ENCODE measurements at regions not wholly inside any gene's neighbourhood (a gene's known extent, or its start where the extent isn't known, plus 50 kb on each side); places are given as distances from the start of the nearest gene placed in this dataset.
"Not testable (repeated sequence)": the region's sequence is repeated elsewhere in the genome, so short reads cannot be mapped to it uniquely, and the experiment has no call there.

DNA sequence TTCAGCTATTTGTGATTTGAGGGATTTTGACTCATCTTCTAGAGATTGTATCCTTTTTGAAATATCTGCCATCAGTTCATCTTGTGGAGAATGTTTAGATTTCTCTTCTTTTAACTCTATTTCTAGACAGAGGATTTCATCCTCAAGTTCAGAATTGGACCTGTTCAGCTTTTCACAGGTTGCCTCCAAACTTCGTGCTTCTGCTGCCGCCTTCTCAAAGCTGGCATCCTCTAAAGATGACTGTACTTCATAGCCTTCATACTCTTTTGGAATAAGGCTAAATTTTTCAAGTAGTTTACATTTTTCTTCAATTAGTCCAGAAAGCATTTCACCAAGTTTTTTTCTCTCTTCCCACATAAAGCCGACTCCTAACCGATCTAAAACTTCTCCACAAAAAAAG is 531.9 kb downstream of the STK39 start:
- WGBS, result 97% methylated on average over 4 of the region's 4 CpGs
- not testable (repeated sequence) for H3K9ac ChIP-seq (ENCODE audit: low read depth, low read length); H3K27me3 ChIP-seq (ENCODE audit: insufficient read depth, low read length); H3K9me3 ChIP-seq (ENCODE audit: insufficient read depth, low read depth, low read length); H3K36me3 ChIP-seq (ENCODE audit: insufficient read depth, low read length); H3K27ac ChIP-seq (ENCODE audit: low read depth, low read length); H3K4me3 ChIP-seq (ENCODE audit: low read length); H3K4me1 ChIP-seq (ENCODE audit: insufficient read depth, low read length)

- Histone ChIP-seq H3K36me3 (ENCODE audit: insufficient read depth, low read length) (no peaks in the 10 kb centered on the region), H3K27ac (ENCODE audit: low read depth, low read length) (no peak overlapping the region), H3K4me3 (ENCODE audit: low read length) (no peak overlapping the region), H3K9ac (ENCODE audit: low read depth, low read length) (no peak overlapping the region), H3K4me1 (ENCODE audit: insufficient read depth, low read length) (no peaks in the 10 kb centered on the region), H3K27me3 (ENCODE audit: insufficient read depth, low read length) (no peaks in the 10 kb centered on the region), H3K9me3 (ENCODE audit: insufficient read depth, low read depth, low read length) (no peaks in the 10 kb centered on the region)
- WGBS, result 96% methylated on average over 1 of the region's 1 CpG
Measured at GRCh38 chr2:167712275-167712674, 535.1 kb downstream of the STK39 start.

DNA sequence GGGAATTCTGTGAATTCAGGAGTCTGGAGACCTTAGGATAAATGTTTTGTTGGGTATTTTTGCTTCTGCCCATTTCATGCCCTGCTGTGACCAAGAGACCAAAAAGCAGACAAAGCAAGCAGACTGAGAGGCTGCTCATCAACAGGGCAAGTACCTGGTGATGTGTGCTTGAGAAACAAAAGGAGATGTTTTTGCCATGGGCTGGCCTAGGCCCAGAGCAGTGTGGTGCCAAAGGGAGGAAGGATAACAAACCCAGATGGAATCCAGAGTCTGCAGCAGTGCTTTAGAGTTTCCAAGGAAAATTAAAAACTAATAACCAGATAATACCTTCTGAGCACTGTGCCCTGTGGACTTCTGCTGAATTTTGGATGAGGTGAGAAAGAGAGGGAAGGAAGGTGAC is 538.4 kb downstream of the STK39 start:
- Histone ChIP-seq H3K27ac (ENCODE audit: low read depth, low read length) (no peak overlapping the region), H3K4me3 (ENCODE audit: low read length) (no peak overlapping the region), H3K4me1 (ENCODE audit: insufficient read depth, low read length) (no peaks in the 10 kb centered on the region), H3K9ac (ENCODE audit: low read depth, low read length) (no peak overlapping the region), H3K27me3 (ENCODE audit: insufficient read depth, low read length) (no peaks in the 10 kb centered on the region), H3K36me3 (ENCODE audit: insufficient read depth, low read length) (no peaks in the 10 kb centered on the region), H3K9me3 (ENCODE audit: insufficient read depth, low read depth, low read length) (no peaks in the 10 kb centered on the region)

GRCh38 chr2:167706800-167707199 is 540.6 kb downstream of the STK39 start:
- Histone ChIP-seq H3K4me1 (ENCODE audit: insufficient read depth, low read length) (no peaks in the 10 kb centered on the region), H3K36me3 (ENCODE audit: insufficient read depth, low read length) (no peaks in the 10 kb centered on the region), H3K4me3 (ENCODE audit: low read length) (no peak overlapping the region), H3K27ac (ENCODE audit: low read depth, low read length) (no peak overlapping the region), H3K9ac (ENCODE audit: low read depth, low read length) (no peak overlapping the region), H3K9me3 (ENCODE audit: insufficient read depth, low read depth, low read length) (no peaks in the 10 kb centered on the region), H3K27me3 (ENCODE audit: insufficient read depth, low read length) (no peaks in the 10 kb centered on the region)
- 50% methylated on average over 2 of the region's 2 CpGs for WGBS

- no peaks in the 10 kb centered on the region for H3K36me3 ChIP-seq (ENCODE audit: insufficient read depth, low read length)
- no peaks in the 10 kb centered on the region for H3K9me3 ChIP-seq (ENCODE audit: insufficient read depth, low read depth, low read length)
- peaks cover 9% of the 10 kb centered on the region; the same call in 1 of the 2 replicates for H3K4me1 ChIP-seq (ENCODE audit: insufficient read depth, low read length)
- H3K27me3 ChIP-seq (ENCODE audit: insufficient read depth, low read length), result no peaks in the 10 kb centered on the region
- H3K27ac ChIP-seq (ENCODE audit: low read depth, low read length), result no peak overlapping the region
- no peak overlapping the region for H3K4me3 ChIP-seq (ENCODE audit: low read length)
- 88% methylated on average over 3 of the region's 3 CpGs for WGBS
- H3K9ac ChIP-seq (ENCODE audit: low read depth, low read length), result no peak overlapping the region
Measured at GRCh38 chr2:167703441-167703840, 544.0 kb downstream of the STK39 start.

GRCh38 chr2:167702227-167702626 is 545.2 kb downstream of the STK39 start:
- H3K27ac ChIP-seq (ENCODE audit: low read depth, low read length), result no peak overlapping the region
- H3K9me3 ChIP-seq (ENCODE audit: insufficient read depth, low read depth, low read length), result no peaks in the 10 kb centered on the region
- no peaks in the 10 kb centered on the region for H3K27me3 ChIP-seq (ENCODE audit: insufficient read depth, low read length)
- H3K9ac ChIP-seq (ENCODE audit: low read depth, low read length), result no peak overlapping the region
- H3K4me1 ChIP-seq (ENCODE audit: insufficient read depth, low read length), result peaks cover 22% of the 10 kb centered on the region
- H3K4me3 ChIP-seq (ENCODE audit: low read length), result no peak overlapping the region
- H3K36me3 ChIP-seq (ENCODE audit: insufficient read depth, low read length), result no peaks in the 10 kb centered on the region
- WGBS, result 100% methylated on average over 1 of the region's 1 CpG

GRCh38 chr2:167701651-167702050 is 545.7 kb downstream of the STK39 start:
- WGBS, result 93% methylated on average over 3 of the region's 4 CpGs
- Histone ChIP-seq H3K4me3 (ENCODE audit: low read length) (no peak overlapping the region), H3K36me3 (ENCODE audit: insufficient read depth, low read length) (no peaks in the 10 kb centered on the region), H3K4me1 (ENCODE audit: insufficient read depth, low read length) (peaks cover 27% of the 10 kb centered on the region), H3K9ac (ENCODE audit: low read depth, low read length) (no peak overlapping the region), H3K27me3 (ENCODE audit: insufficient read depth, low read length) (no peaks in the 10 kb centered on the region), H3K27ac (ENCODE audit: low read depth, low read length) (no peak overlapping the region), H3K9me3 (ENCODE audit: insufficient read depth, low read depth, low read length) (no peaks in the 10 kb centered on the region)

GRCh38 chr2:167697948-167698347 is 549.4 kb downstream of the STK39 start:
- no peaks in the 10 kb centered on the region for H3K27me3 ChIP-seq (ENCODE audit: insufficient read depth, low read length)
- H3K36me3 ChIP-seq (ENCODE audit: insufficient read depth, low read length), result no peaks in the 10 kb centered on the region
- peaks cover 33% of the 10 kb centered on the region for H3K4me1 ChIP-seq (ENCODE audit: insufficient read depth, low read length)
- 70% methylated on average over 2 of the region's 2 CpGs for WGBS
- H3K9ac ChIP-seq (ENCODE audit: low read depth, low read length), result no peak overlapping the region
- peak overlapping the region; percentile 73 for H3K27ac ChIP-seq (ENCODE audit: low read depth, low read length)
- no peaks in the 10 kb centered on the region for H3K9me3 ChIP-seq (ENCODE audit: insufficient read depth, low read depth, low read length)
- H3K4me3 ChIP-seq (ENCODE audit: low read length), result 0 out of 2 replicates have a peak overlapping the region, but pooled peaks have one; percentile 12

- WGBS, result 48% methylated on average over 1 of the region's 1 CpG
- Histone ChIP-seq H3K9me3 (ENCODE audit: insufficient read depth, low read depth, low read length) (no peaks in the 10 kb centered on the region), H3K27ac (ENCODE audit: low read depth, low read length) (peak overlapping the region; percentile 73)
Measured at GRCh38 chr2:167697194-167697593, 550.2 kb downstream of the STK39 start.

GRCh38 chr2:167692936-167693335 is 554.5 kb downstream of the STK39 start:
- H3K4me1 ChIP-seq (ENCODE audit: insufficient read depth, low read length), result peaks cover 18% of the 10 kb centered on the region
- 90% methylated on average over 2 of the region's 2 CpGs for WGBS
- no peak overlapping the region for H3K9ac ChIP-seq (ENCODE audit: low read depth, low read length)
- H3K4me3 ChIP-seq (ENCODE audit: low read length), result no peak overlapping the region
- no peaks in the 10 kb centered on the region for H3K27me3 ChIP-seq (ENCODE audit: insufficient read depth, low read length)
- H3K36me3 ChIP-seq (ENCODE audit: insufficient read depth, low read length), result no peaks in the 10 kb centered on the region
- no peak overlapping the region for H3K27ac ChIP-seq (ENCODE audit: low read depth, low read length)
- H3K9me3 ChIP-seq (ENCODE audit: insufficient read depth, low read depth, low read length), result peaks cover 6% of the 10 kb centered on the region; the same call in 1 of the 2 replicates

More at GRCh38 chr2:167697194-167697593, 550.2 kb downstream of the STK39 start:
- peaks cover 33% of the 10 kb centered on the region for H3K4me1 ChIP-seq (ENCODE audit: insufficient read depth, low read length)
- no peaks in the 10 kb centered on the region for H3K27me3 ChIP-seq (ENCODE audit: insufficient read depth, low read length)
- H3K9ac ChIP-seq (ENCODE audit: low read depth, low read length), result no peak overlapping the region
- H3K4me3 ChIP-seq (ENCODE audit: low read length), result peak overlapping the region; percentile 12; the same call in 1 of the 2 replicates
- H3K36me3 ChIP-seq (ENCODE audit: insufficient read depth, low read length), result no peaks in the 10 kb centered on the region

DNA sequence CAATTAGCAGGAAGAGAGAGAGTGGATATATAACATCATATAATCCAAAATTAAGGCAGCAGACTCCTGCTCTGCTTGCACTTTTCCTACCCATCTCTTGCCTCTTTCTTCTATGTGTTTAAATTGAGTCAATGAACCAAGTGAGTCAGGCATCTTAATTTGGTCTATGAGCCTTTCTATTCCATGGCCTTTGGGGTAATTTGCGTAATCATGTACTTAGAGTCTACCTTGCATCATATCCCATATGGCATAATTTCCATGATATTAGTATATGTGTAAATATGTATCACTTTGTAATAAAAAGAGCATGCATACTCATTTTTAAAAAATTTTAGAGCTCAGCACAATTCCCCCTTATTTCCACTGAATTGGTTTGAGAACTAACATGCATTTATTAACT is 555.2 kb downstream of the STK39 start:
- no peaks in the 10 kb centered on the region for H3K36me3 ChIP-seq (ENCODE audit: insufficient read depth, low read length)
- H3K9me3 ChIP-seq (ENCODE audit: insufficient read depth, low read depth, low read length), result peaks cover 6% of the 10 kb centered on the region; the same call in 1 of the 2 replicates
- H3K4me1 ChIP-seq (ENCODE audit: insufficient read depth, low read length), result peaks cover 11% of the 10 kb centered on the region
- no peak overlapping the region for H3K4me3 ChIP-seq (ENCODE audit: low read length)
- H3K27me3 ChIP-seq (ENCODE audit: insufficient read depth, low read length), result no peaks in the 10 kb centered on the region
- no peak overlapping the region for H3K27ac ChIP-seq (ENCODE audit: low read depth, low read length)
- H3K9ac ChIP-seq (ENCODE audit: low read depth, low read length), result no peak overlapping the region
- WGBS, result 100% methylated on average over 1 of the region's 1 CpG

DNA sequence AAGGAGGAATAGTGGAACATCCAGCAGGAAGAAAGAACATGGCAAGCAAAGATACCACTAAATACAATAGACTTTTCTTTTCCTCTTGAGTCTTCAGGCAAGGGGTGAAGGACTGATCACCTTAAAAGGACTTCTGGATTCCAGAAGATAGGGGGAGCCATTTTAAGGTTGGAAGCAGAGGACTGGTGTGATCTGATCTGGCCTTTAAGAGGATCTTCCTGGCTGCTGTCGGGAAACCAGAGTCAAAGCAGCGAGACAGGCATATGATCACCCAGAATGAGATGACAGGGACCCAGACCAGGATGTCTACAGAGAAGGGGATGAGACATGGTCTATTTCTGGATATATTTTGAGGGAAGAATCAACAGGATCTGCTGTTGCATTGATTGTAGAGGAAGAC is 558.0 kb downstream of the STK39 start:
- Histone ChIP-seq H3K27me3 (ENCODE audit: insufficient read depth, low read length) (no peaks in the 10 kb centered on the region), H3K27ac (ENCODE audit: low read depth, low read length) (no peak overlapping the region), H3K4me1 (ENCODE audit: insufficient read depth, low read length) (no peaks in the 10 kb centered on the region; the same call in 1 of the 2 replicates), H3K9me3 (ENCODE audit: insufficient read depth, low read depth, low read length) (peaks cover 6% of the 10 kb centered on the region; the same call in 1 of the 2 replicates), H3K4me3 (ENCODE audit: low read length) (no peak overlapping the region), H3K9ac (ENCODE audit: low read depth, low read length) (no peak overlapping the region), H3K36me3 (ENCODE audit: insufficient read depth, low read length) (no peaks in the 10 kb centered on the region)
- WGBS, result 86% methylated on average over 2 of the region's 2 CpGs

Data from HUES64 (cell line).